Heart right ventricle (tissue), 16 donors: ENCODE measurements at regions not wholly inside any gene's neighbourhood (a gene's known extent, or its start where the extent isn't known, plus 50 kb on each side); places are given as distances from the start of the nearest gene placed in this dataset.
A peak's percentile ranks its signal among the peaks of the same experiment; 100 is the strongest.

Source experiments
- ATAC-seq, 8 donors: fragments of 200-7000 bp; cut with Tn5 transposase; one replicate each; pipeline ENCODE4 v1.9.1; 2020; ENCODE audit warnings: mild to moderate bottlenecking in 8 of 8, moderate library complexity in 8 of 8, moderate number of reproducible peaks in 1 of 8
- DNase-seq, 2 donors: peaks; one replicate each; pipeline ENCODE4 v3.0.0-alpha.2; 2020
- H3K27ac ChIP-seq, 10 donors: fragments of 200-600 bp; sonication (generic) in 2 of 10; one replicate each; pipeline versions ENCODE4 v1.5.0 to v1.8.0; 2020 to 2022; ENCODE audit warnings: mild to moderate bottlenecking in 3 of 10
- H3K27me3 ChIP-seq, 7 donors: fragments of 200-600 bp; one replicate each; pipeline ENCODE4 v1.8.0; 2021 to 2022; ENCODE audit warnings: mild to moderate bottlenecking in 2 of 7
- H3K36me3 ChIP-seq, 9 donors: fragments of 200-600 bp; sonication (generic) in 1 of 9; one replicate each; pipeline versions ENCODE4 v1.5.0 to v1.8.0; 2020 to 2022; ENCODE audit warnings: mild to moderate bottlenecking in 2 of 9
- H3K4me1 ChIP-seq, 9 donors: fragments of 200-600 bp; sonication (generic) in 1 of 9; one replicate each; pipeline versions ENCODE4 v1.5.0 to v1.8.0; 2020 to 2022; ENCODE audit warnings: mild to moderate bottlenecking in 4 of 9
- H3K4me3 ChIP-seq, 10 donors: fragments of 200-600 bp; sonication (generic) in 2 of 10; one replicate each; pipeline versions ENCODE4 v1.5.0 to v1.8.0; 2020 to 2022; ENCODE audit warnings: mild to moderate bottlenecking in 7 of 10, moderate library complexity in 2 of 10
- H3K9me3 ChIP-seq, 11 donors: fragments of 200-600 bp in 10 of 11; sonication (generic) in 2 of 11; one replicate each; pipeline versions ENCODE4 v1.5.0 to v1.8.0; 2013 to 2022; ENCODE audit warnings: mild to moderate bottlenecking in 2 of 11, control low read depth in 1 of 11, moderate library complexity in 1 of 11
- WGBS, 2 donors: extraction: QIAGEN DNeasy Blood & Tissue Kit; methylation state at CpG; one replicate each; pipeline ENCODE4 v1.1.7; 2013; ENCODE audit warnings: inconsistent platforms in 1 of 2; 5-methylcytosine and 5-hydroxymethylcytosine counted together
- intact Hi-C, 10 donors: fragments of 100-400 bp; cut with DNase I; formaldehyde crosslinking; loops; one replicate each; pipeline versions ENCODE4 v1.11.1 to v1.14.2; 2022
- TF ChIP-seq, protein P1 (sequence below), 9 donors: fragments of 200-600 bp; sonication (generic) in 2 of 9; IDR thresholded peaks; one replicate each; pipeline versions ENCODE4 v1.5.0 to v1.8.0; 2021 to 2022; ENCODE audit warnings: antibody characterized with exemption in 9 of 9, mild to moderate bottlenecking in 5 of 9, moderate library complexity in 1 of 9
- donor health status: Arrhythmogenic right ventricular cardiomyopathy.
- donor health status: ischemic (EF 13 %, LVEDD 7.1; RV severe dilation, severe dysfunction).
- donor health status: healthy with polysubstance abuse.
- donor health status: DM: no; HTN: yes; CAD: no.
- donor health status: DM: no; HTN: no; CAD: no.
- donor health status: ischemic (EF 25% LVEDD 6.9; RV normal size, moderate dysfunction).
- donor health status: ischemic (EF 25% LVEDD 5.7; RV mildly dilated, moderate dysfunction).
- donor health status: healthy.
- donor health status: DM: yes; HTN: yes; CAD: no.
- donor health status: Ischemic cardiomyopathy.
- donor health status: ischemic (EF 35%, LVEDD 5.7; RV mildly dilated, moderate dysfunction).
- donor health status: nonischemic (EF 11% LVEDD 7.7; RV severe dilation, severe dysfunction).
- donor health status: DM: yes; HTN: yes; CAD: no.
- donor health status: PGD.
- donor health status: ischemic (EF 29% LVEDD 5.4; RV normal size, mild dysfunction).
- donor health status: nonischemic (EF 23%, LVEDD 6.1; RV moderate dilation, normal function).

DNA sequence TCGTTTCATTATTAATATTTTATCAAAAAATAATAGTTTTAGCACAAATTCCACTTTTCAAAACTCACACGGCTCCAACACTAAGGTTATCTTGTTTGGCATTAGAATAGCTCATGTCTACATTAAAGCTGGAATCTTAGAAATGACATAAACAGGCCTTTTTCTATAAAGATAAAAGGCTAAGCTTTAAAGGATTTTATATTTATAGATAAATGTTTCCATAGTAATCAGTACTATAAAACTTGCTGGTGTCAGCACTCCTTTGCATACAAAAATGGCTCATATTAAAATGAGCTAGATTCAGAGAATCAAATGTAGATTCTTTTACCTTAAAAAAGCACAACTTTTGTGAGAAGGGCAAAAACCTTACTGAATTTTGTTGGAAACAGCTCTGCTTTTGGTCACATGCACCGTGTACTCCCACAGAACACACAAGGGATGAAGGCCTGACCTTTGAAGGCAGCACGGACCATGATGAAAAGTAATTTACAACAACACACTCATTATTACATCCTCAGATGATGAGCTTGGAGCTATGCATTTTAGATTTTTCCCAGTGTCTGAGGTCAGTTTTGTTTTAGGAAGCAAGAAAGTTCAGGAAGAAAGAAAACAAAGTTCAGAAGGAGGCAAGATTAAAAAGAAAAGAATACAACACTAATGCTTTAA is 202.8 kb downstream of the BCAT1 start:
- no peak overlapping the region for H3K4me3 ChIP-seq
- no peaks in the 10 kb centered on the region for H3K36me3 ChIP-seq
- no peaks in the 10 kb centered on the region for H3K27me3 ChIP-seq
- WGBS, 2 donors: 54 to 64% methylated on average over 4 of the region's 4 CpGs
- ATAC-seq (no peak), DNase-seq (no peak)
- intact Hi-C loops: no loop called here
- H3K27ac ChIP-seq: no peak overlapping the region
- TF ChIP-seq, protein P1, sequence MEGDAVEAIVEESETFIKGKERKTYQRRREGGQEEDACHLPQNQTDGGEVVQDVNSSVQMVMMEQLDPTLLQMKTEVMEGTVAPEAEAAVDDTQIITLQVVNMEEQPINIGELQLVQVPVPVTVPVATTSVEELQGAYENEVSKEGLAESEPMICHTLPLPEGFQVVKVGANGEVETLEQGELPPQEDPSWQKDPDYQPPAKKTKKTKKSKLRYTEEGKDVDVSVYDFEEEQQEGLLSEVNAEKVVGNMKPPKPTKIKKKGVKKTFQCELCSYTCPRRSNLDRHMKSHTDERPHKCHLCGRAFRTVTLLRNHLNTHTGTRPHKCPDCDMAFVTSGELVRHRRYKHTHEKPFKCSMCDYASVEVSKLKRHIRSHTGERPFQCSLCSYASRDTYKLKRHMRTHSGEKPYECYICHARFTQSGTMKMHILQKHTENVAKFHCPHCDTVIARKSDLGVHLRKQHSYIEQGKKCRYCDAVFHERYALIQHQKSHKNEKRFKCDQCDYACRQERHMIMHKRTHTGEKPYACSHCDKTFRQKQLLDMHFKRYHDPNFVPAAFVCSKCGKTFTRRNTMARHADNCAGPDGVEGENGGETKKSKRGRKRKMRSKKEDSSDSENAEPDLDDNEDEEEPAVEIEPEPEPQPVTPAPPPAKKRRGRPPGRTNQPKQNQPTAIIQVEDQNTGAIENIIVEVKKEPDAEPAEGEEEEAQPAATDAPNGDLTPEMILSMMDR (IDR thresholded peaks at IDR 0.05): no peak
- H3K9me3 ChIP-seq: no peaks in the 10 kb centered on the region
- peaks cover 0 to 12% (median 0%) of the 10 kb centered on the region in 9 donors for H3K4me1 ChIP-seq

DNA sequence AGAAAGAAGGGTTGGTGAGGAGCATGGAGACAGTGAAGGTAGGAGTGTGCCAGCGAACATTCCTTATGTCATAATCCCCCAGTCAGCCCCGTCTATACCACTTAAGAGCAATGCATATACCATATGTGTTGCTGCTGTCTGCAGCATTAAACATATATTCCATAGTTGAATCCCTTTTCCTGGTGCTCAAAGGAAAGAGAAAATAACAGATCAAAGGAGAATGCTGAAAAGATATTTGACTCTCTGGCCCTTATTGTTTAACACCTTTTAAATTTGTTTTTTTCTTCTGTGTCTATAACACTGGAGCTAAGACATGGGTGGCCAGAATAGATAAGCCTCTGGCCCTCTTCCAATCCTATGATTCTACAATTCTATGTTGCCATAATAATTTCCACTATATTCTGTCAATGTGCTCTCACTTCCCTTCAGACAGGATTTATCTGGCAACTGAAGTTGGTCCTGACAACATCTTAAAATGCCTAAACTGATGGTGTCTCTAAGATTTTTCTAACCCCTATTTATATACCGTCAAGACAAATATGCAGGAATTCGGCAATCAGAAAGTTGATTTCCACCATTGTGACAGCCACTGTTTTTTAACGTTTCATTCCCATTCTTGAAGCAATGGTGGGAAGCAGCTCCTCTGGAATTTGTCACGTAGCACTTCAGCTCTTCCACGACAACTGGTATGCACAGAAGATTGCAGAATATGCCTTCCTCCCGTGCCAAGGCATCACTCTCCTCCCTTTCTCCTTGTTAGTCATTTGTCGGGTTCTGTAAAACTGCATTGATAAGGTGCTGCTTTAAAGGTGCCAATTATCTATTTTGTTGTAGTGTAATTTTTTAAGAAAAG is 204.7 kb downstream of the BCAT1 start:
- no peak for ATAC-seq
- Histone ChIP-seq H3K9me3 (no peaks in the 10 kb centered on the region), H3K4me3 (no peak overlapping the region), H3K27me3 (no peaks in the 10 kb centered on the region), H3K36me3 (no peaks in the 10 kb centered on the region), H3K4me1 (peaks cover 0 to 16% (median 0%) of the 10 kb centered on the region in 9 donors), H3K27ac (no peak overlapping the region)
- no peak for DNase-seq
- TF ChIP-seq, protein P1 (IDR thresholded peaks at IDR 0.05): no peak
- WGBS, 2 donors: 31 to 39% methylated on average over 9 of the region's 9 CpGs
- intact Hi-C loops: no loop called here

DNA sequence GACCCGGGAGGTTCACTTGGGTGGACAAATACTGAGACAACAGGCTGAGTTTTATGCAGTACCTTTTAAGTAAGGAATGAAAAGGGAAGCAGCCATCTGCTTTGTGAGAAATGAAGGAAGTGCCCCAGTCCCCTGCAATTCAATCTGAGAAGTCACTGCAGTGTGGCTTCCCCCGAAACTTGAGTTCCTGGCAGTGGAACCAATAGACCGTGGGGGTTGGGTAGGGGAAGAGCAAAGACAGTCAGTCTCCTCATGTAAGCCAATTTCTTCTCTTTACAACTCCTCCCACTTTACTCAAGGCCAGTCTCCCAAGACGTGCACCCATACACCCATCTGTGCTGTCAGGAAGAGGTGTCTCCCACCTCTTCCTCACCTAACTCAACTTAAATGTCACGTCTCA is 206.5 kb downstream of the BCAT1 start:
- Histone ChIP-seq H3K36me3 (no peaks in the 10 kb centered on the region), H3K27me3 (no peaks in the 10 kb centered on the region), H3K4me3 (no peak overlapping the region), H3K27ac (peak overlapping the region in 1 of 10 donors; percentile 74), H3K9me3 (no peaks in the 10 kb centered on the region), H3K4me1 (peaks cover 0 to 16% (median 0%) of the 10 kb centered on the region in 9 donors)
- WGBS, 2 donors: 80% methylated on average over 5 of the region's 5 CpGs
- DNase-seq (peak in 1 of 2 donors; percentile 35), ATAC-seq (peak in 5 of 8 donors; percentile 30 to 71 (median 59))
- intact Hi-C loops: no loop called here
- TF ChIP-seq, protein P1 (IDR thresholded peaks at IDR 0.05): no peak

DNA sequence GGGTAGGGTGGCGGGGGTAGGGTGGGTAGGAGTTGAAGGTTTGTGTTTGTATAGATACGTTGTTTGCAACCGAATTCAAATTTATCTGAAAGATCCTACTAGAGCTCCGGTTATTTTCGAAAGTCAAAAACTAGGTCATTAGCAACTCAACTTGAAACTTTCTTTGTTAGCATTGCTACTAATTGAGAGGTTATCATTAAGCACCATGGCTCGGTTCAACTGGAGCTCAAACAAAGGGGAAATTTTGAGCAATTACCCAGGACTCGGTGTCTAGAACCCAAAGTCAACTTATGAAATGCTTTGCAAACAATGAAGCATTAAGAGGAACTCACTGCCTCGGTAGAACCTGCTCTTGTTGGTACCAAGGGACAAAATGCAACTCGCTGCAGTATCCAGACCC is 207.7 kb downstream of the BCAT1 start:
- H3K36me3 ChIP-seq: no peaks in the 10 kb centered on the region
- peaks cover 0 to 16% (median 0%) of the 10 kb centered on the region in 9 donors for H3K4me1 ChIP-seq
- no peaks in the 10 kb centered on the region for H3K27me3 ChIP-seq
- no peak for ATAC-seq
- no peak overlapping the region for H3K4me3 ChIP-seq
- H3K9me3 ChIP-seq: no peaks in the 10 kb centered on the region
- no peak for DNase-seq
- TF ChIP-seq, protein P1 (IDR thresholded peaks at IDR 0.05): no peak
- H3K27ac ChIP-seq: peak overlapping the region in 1 of 10 donors; percentile 74
- intact Hi-C loops: no loop called here
- 90 to 95% methylated on average over 9 of the region's 9 CpGs for WGBS, 2 donors
